T-helper 17 cell (primary cell): ENCODE measurements at regions not wholly inside any gene's neighbourhood (a gene's known extent, or its start where the extent isn't known, plus 50 kb on each side); places are given as distances from the start of the nearest gene placed in this dataset.

Source experiments
- ATAC-seq: fragments of 150-1000 bp; cut with Tn5 transposase; 2 replicates; pipeline ENCODE4 v1.10.0; 2021; ENCODE audit warnings: mild to moderate bottlenecking, moderate library complexity
- DNase-seq, 3 donors: peaks; one replicate each; pipeline versions ENCODE4 v3.0.0 to v3.0.0-alpha.2; 2020 to 2021
- H3K9me3 ChIP-seq: one replicate; pipeline ENCODE4 v1.7.0; 2013; ENCODE audit warnings: low read length, mild to moderate bottlenecking; ENCODE audit not compliant: control insufficient read depth, poor library complexity, severe bottlenecking
- H3K27ac Mint-ChIP-seq: one replicate; pipeline ENCODE4 v1.8.0; 2022; ENCODE audit warnings: mild to moderate bottlenecking, moderate library complexity, mixed read lengths
- H3K27me3 Mint-ChIP-seq: one replicate; pipeline ENCODE4 v1.8.0; 2022; ENCODE audit warnings: mixed read lengths
- H3K36me3 Mint-ChIP-seq: one replicate; pipeline ENCODE4 v1.8.0; 2022; ENCODE audit warnings: low read depth, mixed read lengths
- H3K4me1 Mint-ChIP-seq: one replicate; pipeline ENCODE4 v1.8.0; 2022; ENCODE audit warnings: mild to moderate bottlenecking, mixed read lengths
- H3K4me3 Mint-ChIP-seq: one replicate; pipeline ENCODE4 v1.8.0; 2022; ENCODE audit warnings: mild to moderate bottlenecking, moderate library complexity, mixed read lengths

GRCh38 chr2:236693531-236693930 lies 123.9 kb downstream of the ACKR3 start:
- Mint-ChIP-seq H3K27me3 (peaks cover 52% of the 10 kb centered on the region), H3K4me1 (peaks cover 2% of the 10 kb centered on the region), H3K27ac (no peak overlapping the region), H3K4me3 (no peak overlapping the region), H3K36me3 (no peaks in the 10 kb centered on the region)
- ATAC-seq (no peak), DNase-seq (no peak)
- no peaks in the 10 kb centered on the region for H3K9me3 ChIP-seq

GRCh38 chr2:236694146-236694888 lies 124.7 kb downstream of the ACKR3 start:
- no peak for ATAC-seq
- Mint-ChIP-seq H3K4me1 (peaks cover 2% of the 10 kb centered on the region), H3K27me3 (peaks cover 52% of the 10 kb centered on the region), H3K36me3 (no peaks in the 10 kb centered on the region), H3K27ac (no peak overlapping the region), H3K4me3 (no peak overlapping the region)
- no peaks in the 10 kb centered on the region for H3K9me3 ChIP-seq
- DNase-seq, result no peak

- no peak for ATAC-seq
- Mint-ChIP-seq H3K36me3 (no peaks in the 10 kb centered on the region), H3K4me1 (peaks cover 2% of the 10 kb centered on the region), H3K27me3 (peaks cover 45% of the 10 kb centered on the region), H3K4me3 (no peak overlapping the region), H3K27ac (no peak overlapping the region)
- DNase-seq, result no peak
- no peaks in the 10 kb centered on the region for H3K9me3 ChIP-seq
Measured at GRCh38 chr2:236696834-236697233, 127.2 kb downstream of the ACKR3 start.

GRCh38 chr2:236698016-236698627 lies 128.5 kb downstream of the ACKR3 start:
- H3K36me3 Mint-ChIP-seq, result no peaks in the 10 kb centered on the region
- DNase-seq (no peak), ATAC-seq (no peak)
- H3K4me1 Mint-ChIP-seq, result peaks cover 2% of the 10 kb centered on the region
- H3K27me3 Mint-ChIP-seq, result peaks cover 37% of the 10 kb centered on the region
- no peaks in the 10 kb centered on the region for H3K9me3 ChIP-seq
- H3K27ac Mint-ChIP-seq, result no peak overlapping the region
- H3K4me3 Mint-ChIP-seq, result no peak overlapping the region

GRCh38 chr2:236700703-236701102 lies 131.1 kb downstream of the ACKR3 start:
- H3K27ac Mint-ChIP-seq, result no peak overlapping the region
- H3K4me3 Mint-ChIP-seq, result no peak overlapping the region
- ATAC-seq, result no peak
- no peaks in the 10 kb centered on the region for H3K4me1 Mint-ChIP-seq
- DNase-seq, result no peak
- peaks cover 2% of the 10 kb centered on the region for H3K36me3 Mint-ChIP-seq
- peaks cover 16% of the 10 kb centered on the region for H3K27me3 Mint-ChIP-seq
- no peaks in the 10 kb centered on the region for H3K9me3 ChIP-seq

- H3K9me3 ChIP-seq, result no peaks in the 10 kb centered on the region
- H3K36me3 Mint-ChIP-seq, result peaks cover 2% of the 10 kb centered on the region
- H3K27ac Mint-ChIP-seq, result no peak overlapping the region
- H3K4me3 Mint-ChIP-seq, result no peak overlapping the region
- DNase-seq (no peak), ATAC-seq (no peak)
- H3K27me3 Mint-ChIP-seq, result peaks cover 16% of the 10 kb centered on the region
- H3K4me1 Mint-ChIP-seq, result no peaks in the 10 kb centered on the region
Measured at GRCh38 chr2:236702657-236703372, 133.2 kb downstream of the ACKR3 start.

GRCh38 chr2:236703373-236703709 lies 133.7 kb downstream of the ACKR3 start:
- Mint-ChIP-seq H3K27ac (no peak overlapping the region), H3K4me1 (no peaks in the 10 kb centered on the region), H3K36me3 (peaks cover 2% of the 10 kb centered on the region), H3K27me3 (peaks cover 16% of the 10 kb centered on the region), H3K4me3 (no peak overlapping the region)
- ATAC-seq (no peak), DNase-seq (no peak)
- H3K9me3 ChIP-seq, result no peaks in the 10 kb centered on the region

- H3K4me1 Mint-ChIP-seq, result no peaks in the 10 kb centered on the region
- no peaks in the 10 kb centered on the region for H3K9me3 ChIP-seq
- no peak overlapping the region for H3K27ac Mint-ChIP-seq
- DNase-seq, result no peak
- peaks cover 16% of the 10 kb centered on the region for H3K27me3 Mint-ChIP-seq
- ATAC-seq, result no peak
- peaks cover 2% of the 10 kb centered on the region for H3K36me3 Mint-ChIP-seq
- no peak overlapping the region for H3K4me3 Mint-ChIP-seq
Measured at GRCh38 chr2:236703906-236704305, 134.3 kb downstream of the ACKR3 start.

GRCh38 chr2:236704887-236705286 lies 135.3 kb downstream of the ACKR3 start:
- no peaks in the 10 kb centered on the region for H3K9me3 ChIP-seq
- no peak overlapping the region for H3K27ac Mint-ChIP-seq
- H3K27me3 Mint-ChIP-seq, result peaks cover 16% of the 10 kb centered on the region
- no peak overlapping the region for H3K4me3 Mint-ChIP-seq
- DNase-seq (no peak), ATAC-seq (no peak)
- peaks cover 2% of the 10 kb centered on the region for H3K36me3 Mint-ChIP-seq
- H3K4me1 Mint-ChIP-seq, result no peaks in the 10 kb centered on the region

GRCh38 chr2:236705295-236706105 lies 135.9 kb downstream of the ACKR3 start:
- Mint-ChIP-seq H3K4me1 (no peaks in the 10 kb centered on the region), H3K4me3 (no peak overlapping the region), H3K36me3 (peaks cover 2% of the 10 kb centered on the region), H3K27ac (no peak overlapping the region), H3K27me3 (peaks cover 13% of the 10 kb centered on the region)
- ATAC-seq (no peak), DNase-seq (no peak)
- H3K9me3 ChIP-seq, result no peaks in the 10 kb centered on the region

GRCh38 chr2:236706288-236706687 lies 136.7 kb downstream of the ACKR3 start:
- no peak for DNase-seq
- Mint-ChIP-seq H3K4me3 (no peak overlapping the region), H3K27ac (no peak overlapping the region), H3K4me1 (no peaks in the 10 kb centered on the region), H3K36me3 (peaks cover 2% of the 10 kb centered on the region), H3K27me3 (peaks cover 6% of the 10 kb centered on the region)
- no peaks in the 10 kb centered on the region for H3K9me3 ChIP-seq
- no peak for ATAC-seq

- Mint-ChIP-seq H3K36me3 (peaks cover 2% of the 10 kb centered on the region), H3K27me3 (peaks cover under 1% of the 10 kb centered on the region), H3K4me3 (no peak overlapping the region), H3K27ac (no peak overlapping the region), H3K4me1 (no peaks in the 10 kb centered on the region)
- ATAC-seq (no peak), DNase-seq (no peak)
- no peaks in the 10 kb centered on the region for H3K9me3 ChIP-seq
Measured at GRCh38 chr2:236706803-236707202, 137.2 kb downstream of the ACKR3 start.

GRCh38 chr2:236711440-236711839 lies 141.8 kb downstream of the ACKR3 start:
- no peak overlapping the region for H3K4me3 Mint-ChIP-seq
- H3K9me3 ChIP-seq, result no peaks in the 10 kb centered on the region
- no peaks in the 10 kb centered on the region for H3K4me1 Mint-ChIP-seq
- no peak overlapping the region for H3K27ac Mint-ChIP-seq
- DNase-seq, result no peak
- no peaks in the 10 kb centered on the region for H3K36me3 Mint-ChIP-seq
- peaks cover 29% of the 10 kb centered on the region for H3K27me3 Mint-ChIP-seq
- ATAC-seq, result no peak
